NCI-H526 treated with DMSO at 0.1 percent for 48 hours (cell line): ENCODE measurements at regions not wholly inside any gene's neighbourhood (a gene's known extent, or its start where the extent isn't known, plus 50 kb on each side); places are given as distances from the start of the nearest gene placed in this dataset.

Source experiments
- DNase-seq: peaks from one replicate; lab custom pipeline; 2025; lab: John Stamatoyannopoulos, UW

DNA sequence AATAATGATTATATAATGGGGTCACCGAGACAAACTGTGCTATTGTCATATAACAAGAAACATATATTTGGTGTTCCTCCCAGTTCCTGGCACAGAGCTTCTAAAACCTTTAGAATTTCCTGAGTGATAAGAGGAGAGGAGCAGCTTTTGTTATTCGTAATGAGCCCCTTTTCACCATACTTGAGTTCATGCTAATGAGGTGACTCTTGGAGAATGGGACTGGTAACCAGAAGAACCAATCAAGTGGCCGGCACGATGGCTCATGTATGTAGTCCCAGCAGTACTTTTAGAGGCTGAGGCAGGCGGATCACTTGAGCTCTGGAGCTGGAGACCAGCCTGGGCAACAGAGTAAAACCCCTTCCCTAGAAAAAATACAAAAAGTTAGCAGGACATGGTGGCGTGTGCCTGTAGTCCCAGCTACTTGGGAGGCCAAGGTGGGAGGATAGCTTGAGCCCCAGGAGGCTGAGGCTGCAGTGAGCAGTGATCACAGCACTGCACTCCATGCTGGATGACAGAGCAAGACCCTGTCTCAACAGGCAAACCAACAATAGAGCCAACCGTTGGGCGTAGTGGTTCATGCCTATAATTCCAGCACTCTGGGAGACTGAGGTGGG lies 62.7 kb upstream of the FTH1 start:
- no peak for DNase-seq

DNA sequence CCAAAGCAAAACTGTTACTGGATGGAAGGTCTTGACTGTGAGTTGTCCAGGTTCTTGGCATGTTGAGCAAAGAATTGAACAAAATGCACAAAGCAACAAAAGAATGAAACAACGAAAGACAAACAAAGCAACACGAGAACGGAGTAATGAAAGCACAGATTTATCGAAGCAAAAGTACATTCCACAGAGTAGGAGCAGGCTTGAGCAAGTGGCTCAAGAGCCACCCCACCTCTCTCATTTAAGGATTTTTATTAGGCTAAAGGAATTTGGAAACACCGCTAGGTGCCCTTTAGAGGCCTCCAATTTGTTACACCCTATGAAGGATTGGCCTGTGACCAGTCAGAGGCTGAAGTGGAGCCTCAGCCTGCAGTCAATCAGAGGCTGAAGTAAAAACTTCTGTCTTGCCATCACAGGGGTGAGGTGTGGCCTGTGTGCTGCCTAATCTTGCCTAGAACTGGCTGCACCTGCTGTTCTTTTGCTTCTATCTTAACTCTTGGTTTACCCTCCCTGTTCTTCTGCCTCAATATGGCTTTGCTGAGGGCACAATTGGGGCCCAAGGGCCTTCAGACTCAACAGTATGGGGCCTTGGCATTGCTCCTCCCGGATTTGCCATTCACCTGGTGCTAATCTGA lies 59.4 kb upstream of the FTH1 start:
- no peak for DNase-seq

GRCh38 chr11:62025487-62026105 lies 58.2 kb upstream of the FTH1 start:
- DNase-seq = no peak

- no peak for DNase-seq
These were observed 57.6 kb upstream of the FTH1 start for GRCh38 chr11:62024936-62025486.

- no peak for DNase-seq
These were observed 54.8 kb upstream of the FTH1 start for GRCh38 chr11:62022211-62022610.

- DNase-seq = no peak
These were observed 53.2 kb upstream of the FTH1 start for GRCh38 chr11:62020661-62021060.

DNA sequence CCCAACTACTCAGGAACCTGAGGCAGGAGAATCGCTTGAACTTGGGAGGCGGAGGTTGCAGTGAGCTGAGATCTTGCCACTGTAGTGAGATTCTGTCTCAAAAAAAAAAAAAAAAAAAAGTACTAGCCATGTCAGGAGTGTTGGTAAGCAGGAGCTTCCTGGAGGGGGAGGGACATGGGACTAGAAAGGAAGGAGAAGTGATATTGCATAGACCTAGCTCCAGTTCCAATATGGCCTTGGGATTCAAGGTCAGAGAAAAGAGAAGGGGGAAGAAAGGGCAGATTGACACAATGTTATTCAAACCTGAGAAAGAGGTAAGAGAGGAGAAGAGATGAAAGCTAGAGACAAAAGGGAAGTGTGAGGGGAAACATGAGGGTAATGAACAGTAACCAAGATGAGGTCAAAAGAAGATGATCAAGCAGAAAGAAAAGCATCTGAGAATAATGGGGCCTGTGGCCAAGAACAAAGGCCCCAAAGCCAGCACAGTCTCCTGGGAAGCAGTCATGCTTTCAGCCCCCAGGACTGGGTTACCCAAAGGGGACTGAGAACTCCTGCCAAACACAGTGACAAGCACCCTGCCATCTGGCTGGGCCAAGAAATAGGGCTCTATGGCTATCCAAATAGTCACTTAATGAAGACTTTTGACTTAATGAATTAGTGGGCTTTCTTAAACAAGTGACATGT lies 51.7 kb upstream of the FTH1 start:
- no peak for DNase-seq

GRCh38 chr11:62017878-62018655 lies 50.6 kb upstream of the FTH1 start:
- no peak for DNase-seq
